IMR-90 (cell line): ENCODE measurements at regions not wholly inside any gene's neighbourhood (a gene's known extent, or its start where the extent isn't known, plus 50 kb on each side); places are given as distances from the start of the nearest gene placed in this dataset.

Experiments used
- ATAC-seq: fragments of 200-7000 bp; cut with Tn5 transposase; 2 replicates; pipeline ENCODE4 v1.9.1; 2020; ENCODE audit warnings: low read depth, mild to moderate bottlenecking, moderate library complexity
- BruUV-seq: library from RNA; stranded (reverse); fragments of 400-500 nt; replicated peaks from 2 replicates; lab custom pipeline; 2021; lab: Mats Ljungman, UMichigan
- CTCF ChIA-PET: fragments of 300-600 bp; formaldehyde crosslinking; extraction: SDS; loops from one replicate; lab custom pipeline; 2021; ENCODE audit warnings: antibody characterized with exemption; lab: Yijun Ruan, JAX
- POLR2A ChIA-PET: fragments of 300-600 bp; sonication (Branson Sonifier 250); formaldehyde crosslinking; loops from one replicate; lab custom pipeline; 2022; ENCODE audit warnings: antibody characterized with exemption; ENCODE audit not compliant: unreplicated experiment; lab: Charles Lee
- DNase-seq: peaks from one replicate; pipeline ENCODE4 v3.0.0; 2013
- H2AFZ ChIP-seq: replicated peaks from 2 replicates; pipeline ENCODE3; 2013; ENCODE audit warnings: low read length, mild to moderate bottlenecking; ENCODE audit not compliant: poor library complexity
- H2AK5ac ChIP-seq: 2 replicates; pipeline ENCODE4 v1.6.1; 2013; ENCODE audit warnings: low read depth, low read length, inconsistent platforms
- H2AK9ac ChIP-seq: replicated peaks from 2 replicates; pipeline ENCODE3; 2013; ENCODE audit warnings: mild to moderate bottlenecking, low read depth, low read length, moderate library complexity; ENCODE audit not compliant: poor library complexity
- H2BK120ac ChIP-seq: 2 replicates; pipeline ENCODE4 v1.6.1; 2013; ENCODE audit warnings: low read depth, low read length, inconsistent platforms
- H2BK15ac ChIP-seq: 3 replicates; pipeline ENCODE4 v1.6.1; 2013; ENCODE audit warnings: low read depth, low read length, inconsistent platforms
- H2BK20ac ChIP-seq: 2 replicates; pipeline ENCODE4 v1.6.1; 2013; ENCODE audit warnings: low read depth, mild to moderate bottlenecking, inconsistent platforms, low read length, moderate library complexity
- H2BK5ac ChIP-seq: 2 replicates; pipeline ENCODE4 v1.6.1; 2013; ENCODE audit warnings: mild to moderate bottlenecking, low read depth, low read length, inconsistent platforms; ENCODE audit not compliant: poor library complexity, severe bottlenecking
- H3K14ac ChIP-seq: replicated peaks from 2 replicates; pipeline ENCODE4 v1.6.1; 2013; ENCODE audit warnings: low read depth, low read length, inconsistent platforms
- H3K18ac ChIP-seq: 2 replicates; pipeline ENCODE4 v1.6.1; 2013; ENCODE audit warnings: low read depth, low read length, control low read depth
- H3K23ac ChIP-seq: 2 replicates; pipeline ENCODE4 v1.6.1; 2013; ENCODE audit warnings: low read depth, low read length, inconsistent platforms
- H3K27ac ChIP-seq: 2 replicates; pipeline ENCODE4 v1.5.1; 2013; ENCODE audit warnings: mild to moderate bottlenecking, control low read depth, low read length; ENCODE audit not compliant: insufficient read depth
- H3K27me3 ChIP-seq: 2 replicates; pipeline ENCODE4 v1.6.1; 2013; ENCODE audit warnings: low read length; ENCODE audit not compliant: control insufficient read depth, insufficient read depth
- H3K36me3 ChIP-seq: 2 replicates; pipeline ENCODE4 v1.6.1; 2013; ENCODE audit warnings: low read length, mixed read lengths; ENCODE audit not compliant: control insufficient read depth, insufficient read depth
- H3K4ac ChIP-seq: 2 replicates; pipeline ENCODE4 v1.6.1; 2013; ENCODE audit warnings: low read depth, low read length, inconsistent platforms
- H3K4me1 ChIP-seq: 2 replicates; pipeline ENCODE4 v1.6.1; 2013; ENCODE audit warnings: low read length, mixed read lengths; ENCODE audit not compliant: control insufficient read depth, insufficient read depth
- H3K4me2 ChIP-seq: 2 replicates; pipeline ENCODE4 v1.6.1; 2013; ENCODE audit warnings: low read depth, mild to moderate bottlenecking, control low read depth, low read length, moderate library complexity
- H3K4me3 ChIP-seq: 2 replicates; pipeline ENCODE4 v1.5.1; 2013; ENCODE audit warnings: low read depth, mild to moderate bottlenecking, control low read depth, low read length, moderate library complexity; ENCODE audit not compliant: insufficient read depth
- H3K56ac ChIP-seq: 2 replicates; pipeline ENCODE4 v1.6.1; 2013; ENCODE audit warnings: low read length, inconsistent platforms; ENCODE audit not compliant: insufficient read depth; ENCODE audit errors: extremely low read depth
- H3K79me1 ChIP-seq, 2 experiments: 2 replicates each; pipeline ENCODE4 v1.6.1; 2013; ENCODE audit warnings: low read length in 2 of 2, inconsistent platforms in 1 of 2, low read depth in 1 of 2
- H3K9ac ChIP-seq: 2 replicates; pipeline ENCODE4 v1.6.1; 2013; ENCODE audit warnings: low read depth, low read length, control low read depth
- H3K9me1 ChIP-seq: 2 replicates; pipeline ENCODE4 v1.6.1; 2013; ENCODE audit warnings: low read length, inconsistent platforms; ENCODE audit not compliant: insufficient read depth
- H3K9me3 ChIP-seq: 2 replicates; pipeline ENCODE4 v1.6.1; 2013; ENCODE audit warnings: low read length; ENCODE audit not compliant: control insufficient read depth, insufficient read depth
- H4K20me1 ChIP-seq: 2 replicates; pipeline ENCODE4 v1.6.1; 2013; ENCODE audit warnings: low read length, inconsistent platforms; ENCODE audit not compliant: insufficient read depth
- H4K5ac ChIP-seq: 2 replicates; pipeline ENCODE4 v1.6.1; 2013; ENCODE audit warnings: mild to moderate bottlenecking, low read depth, low read length, control low read depth
- H4K8ac ChIP-seq, 2 experiments: 2 replicates each; pipeline ENCODE4 v1.6.1; 2013; ENCODE audit warnings: low read depth in 2 of 2, low read length in 2 of 2, control low read depth in 1 of 2, inconsistent platforms in 1 of 2
- H4K91ac ChIP-seq: 2 replicates; pipeline ENCODE4 v1.6.1; 2013; ENCODE audit warnings: low read depth, low read length, inconsistent platforms; ENCODE audit not compliant: insufficient read depth
- BHLHE40 ChIP-seq: fragments of 150-350 bp; IDR thresholded peaks from 2 replicates; pipeline ENCODE4 v1.6.1; 2016; ENCODE audit warnings: mild to moderate bottlenecking, low read depth, low read length
- CEBPB ChIP-seq: IDR thresholded peaks from 2 replicates; pipeline ENCODE4 v1.6.1; 2012; ENCODE audit warnings: low read depth, low read length, improper control_type of control experiment
- CHD1 ChIP-seq: IDR thresholded peaks from 2 replicates; pipeline ENCODE4 v1.6.1; 2012; ENCODE audit warnings: low read depth, low read length, improper control_type of control experiment
- FOS ChIP-seq: fragments of 150-350 bp; IDR thresholded peaks from 2 replicates; pipeline ENCODE4 v1.6.1; 2016; ENCODE audit warnings: low read depth, low read length
- MAFK ChIP-seq: IDR thresholded peaks from 2 replicates; pipeline ENCODE4 v1.6.1; 2012; ENCODE audit warnings: low read depth, low read length, improper control_type of control experiment
- MAZ ChIP-seq: IDR thresholded peaks from 2 replicates; pipeline ENCODE4 v1.6.1; 2012; ENCODE audit warnings: low read depth, mild to moderate bottlenecking, low read length, improper control_type of control experiment, moderate library complexity, borderline replicate concordance
- MXI1 ChIP-seq: IDR thresholded peaks from 2 replicates; pipeline ENCODE4 v1.6.1; 2012; ENCODE audit warnings: low read depth, mild to moderate bottlenecking, low read length, moderate library complexity, borderline replicate concordance
- NFE2L2 ChIP-seq: fragments of 150-350 bp; IDR thresholded peaks from 2 replicates; pipeline ENCODE4 v1.6.1; 2016; ENCODE audit warnings: low read depth, mild to moderate bottlenecking, low read length
- POLR2A ChIP-seq: IDR thresholded peaks from 2 replicates; pipeline ENCODE4 v1.6.1; 2012; ENCODE audit warnings: mild to moderate bottlenecking, low read depth, low read length
- RAD21 ChIP-seq: IDR thresholded peaks from 2 replicates; pipeline ENCODE4 v1.6.1; 2012; ENCODE audit warnings: low read length, improper control_type of control experiment
- RCOR1 ChIP-seq: IDR thresholded peaks from 2 replicates; pipeline ENCODE4 v1.6.1; 2012; ENCODE audit warnings: mild to moderate bottlenecking, low read length, improper control_type of control experiment; ENCODE audit not compliant: insufficient replicate concordance
- RFX5 ChIP-seq: IDR thresholded peaks from 2 replicates; pipeline ENCODE4 v1.8.0; 2012; ENCODE audit warnings: low read depth, mild to moderate bottlenecking, low read length, moderate library complexity
- WGBS, 2 experiments: methylation state at CpG; one replicate each; pipeline versions ENCODE4 v1.1.5 to v1.1.7; 2013; ENCODE audit warnings: missing lambda C conversion rate in 2 of 2; ENCODE audit not compliant: insufficient read length in 1 of 2; ENCODE audit errors: extremely low coverage in 2 of 2; 5-methylcytosine and 5-hydroxymethylcytosine counted together
- dilution Hi-C: fragments of 300-500 bp; cut with HindIII; formaldehyde crosslinking; loops from one replicate; pipeline ENCODE4 v1.14.3; 2018; ENCODE audit warnings: low sequenced_read_pairs; ENCODE audit not compliant: unreplicated experiment
- in situ Hi-C: fragments of 300-500 bp; cut with MboI; formaldehyde crosslinking; loops from 3 replicates; pipeline ENCODE4 v1.14.3; 2019; ENCODE audit warnings: low sequenced_read_pairs, inconsistent platforms, mixed read lengths
- intact Hi-C: fragments of 100-400 bp; cut with micrococcal nuclease; formaldehyde crosslinking; loops from 2 replicates; pipeline ENCODE4 v1.10.0; 2022
- TF ChIP-seq, protein P1 (sequence below): fragments of 150-350 bp; IDR thresholded peaks from 2 replicates; pipeline ENCODE4 v1.6.1; 2016; ENCODE audit warnings: low read depth, mild to moderate bottlenecking, low read length, moderate library complexity, borderline replicate concordance
- TF ChIP-seq, protein P2 (sequence below): conservative IDR thresholded peaks from 2 replicates; pipeline ENCODE4 v1.5.1; 2012; ENCODE audit warnings: mild to moderate bottlenecking, low read depth, low read length, improper control_type of control experiment

DNA sequence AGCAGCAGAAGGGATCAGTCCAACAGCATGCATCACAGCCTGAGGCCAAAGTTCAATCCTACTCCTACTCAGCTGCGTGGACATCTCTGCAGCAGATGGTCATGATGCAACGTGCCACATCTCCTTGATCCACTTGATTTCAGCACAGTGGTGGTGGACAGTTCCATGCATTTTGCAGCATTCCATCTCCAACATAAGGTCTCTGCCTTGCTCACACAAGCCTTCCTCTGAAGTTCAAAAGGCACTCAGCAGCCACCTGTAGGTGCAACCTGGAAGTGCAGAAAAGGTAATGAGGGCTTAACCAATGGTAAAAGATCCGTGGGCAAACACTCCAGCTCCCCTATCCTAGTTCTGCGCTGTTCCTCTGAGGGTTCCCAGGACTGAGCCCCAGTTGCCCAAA, 57.5 kb upstream of the CHCHD3 start:
- ATAC-seq, result peak; percentile 71
- Histone ChIP-seq H3K56ac (no peak overlapping the region), H4K5ac (no peak overlapping the region), H3K9me3 (no peaks in the 10 kb centered on the region), H3K4me3 (no peak overlapping the region), H2AK9ac (no peak overlapping the region), H3K9ac (no peak overlapping the region), H3K18ac (no peak overlapping the region), H2BK5ac (no peak overlapping the region), H3K4me1 (no peaks in the 10 kb centered on the region), H3K23ac (no peak overlapping the region), H3K36me3 (no peaks in the 10 kb centered on the region), H3K79me1 (no peaks in the 10 kb centered on the region), H4K91ac (no peak overlapping the region), H3K9me1 (no peaks in the 10 kb centered on the region), H4K20me1 (no peaks in the 10 kb centered on the region), H2AFZ (peak overlapping the region; percentile 36), H2BK15ac (no peak overlapping the region), H2BK20ac (no peak overlapping the region), H3K27ac (no peak overlapping the region), H3K4me2 (no peak overlapping the region), H2BK120ac (no peak overlapping the region), H4K8ac (no peak overlapping the region), H2AK5ac (no peak overlapping the region), H3K4ac (no peak overlapping the region), H3K14ac (no peak overlapping the region), H3K27me3 (no peaks in the 10 kb centered on the region)
- DNase-seq, result peak; percentile 49
- CTCF ChIA-PET, result no interaction called here
- in situ Hi-C loops, result no loop called here
- dilution Hi-C loops, result no loop called here
- POLR2A ChIA-PET, result no interaction called here
- TF ChIP-seq RFX5 (no peak), CEBPB (peak; percentile 60; the same call in 1 of the 2 replicates), MXI1 (no peak), BHLHE40 (no peak), CHD1 (no peak), RCOR1 (no peak), FOS (no peak), MAZ (no peak), RAD21 (peak; percentile 13; the same call in 1 of the 2 replicates), MAFK (no peak), NFE2L2 (no peak), POLR2A (no peak)
- TF ChIP-seq, protein P1, sequence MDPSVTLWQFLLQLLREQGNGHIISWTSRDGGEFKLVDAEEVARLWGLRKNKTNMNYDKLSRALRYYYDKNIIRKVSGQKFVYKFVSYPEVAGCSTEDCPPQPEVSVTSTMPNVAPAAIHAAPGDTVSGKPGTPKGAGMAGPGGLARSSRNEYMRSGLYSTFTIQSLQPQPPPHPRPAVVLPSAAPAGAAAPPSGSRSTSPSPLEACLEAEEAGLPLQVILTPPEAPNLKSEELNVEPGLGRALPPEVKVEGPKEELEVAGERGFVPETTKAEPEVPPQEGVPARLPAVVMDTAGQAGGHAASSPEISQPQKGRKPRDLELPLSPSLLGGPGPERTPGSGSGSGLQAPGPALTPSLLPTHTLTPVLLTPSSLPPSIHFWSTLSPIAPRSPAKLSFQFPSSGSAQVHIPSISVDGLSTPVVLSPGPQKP, result no peak
- TF ChIP-seq, protein P2, sequence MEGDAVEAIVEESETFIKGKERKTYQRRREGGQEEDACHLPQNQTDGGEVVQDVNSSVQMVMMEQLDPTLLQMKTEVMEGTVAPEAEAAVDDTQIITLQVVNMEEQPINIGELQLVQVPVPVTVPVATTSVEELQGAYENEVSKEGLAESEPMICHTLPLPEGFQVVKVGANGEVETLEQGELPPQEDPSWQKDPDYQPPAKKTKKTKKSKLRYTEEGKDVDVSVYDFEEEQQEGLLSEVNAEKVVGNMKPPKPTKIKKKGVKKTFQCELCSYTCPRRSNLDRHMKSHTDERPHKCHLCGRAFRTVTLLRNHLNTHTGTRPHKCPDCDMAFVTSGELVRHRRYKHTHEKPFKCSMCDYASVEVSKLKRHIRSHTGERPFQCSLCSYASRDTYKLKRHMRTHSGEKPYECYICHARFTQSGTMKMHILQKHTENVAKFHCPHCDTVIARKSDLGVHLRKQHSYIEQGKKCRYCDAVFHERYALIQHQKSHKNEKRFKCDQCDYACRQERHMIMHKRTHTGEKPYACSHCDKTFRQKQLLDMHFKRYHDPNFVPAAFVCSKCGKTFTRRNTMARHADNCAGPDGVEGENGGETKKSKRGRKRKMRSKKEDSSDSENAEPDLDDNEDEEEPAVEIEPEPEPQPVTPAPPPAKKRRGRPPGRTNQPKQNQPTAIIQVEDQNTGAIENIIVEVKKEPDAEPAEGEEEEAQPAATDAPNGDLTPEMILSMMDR, result peak; percentile 19; the same call in 1 of the 2 replicates
- intact Hi-C loops, result no loop called here
- no TSS peak for BruUV-seq
- 48% methylated on average over 2 of the region's 4 CpGs; no CpG with 5 or more reads in 1 of the 2 experiments for WGBS, 2 experiments
